Endothelial cell of umbilical vein (primary cell): ENCODE measurements at regions not wholly inside any gene's neighbourhood (a gene's known extent, or its start where the extent isn't known, plus 50 kb on each side); places are given as distances from the start of the nearest gene placed in this dataset.

Source experiments
- BruUV-seq: library from RNA; stranded (reverse); fragments of 400-500 nt; replicated peaks from 2 replicates; lab custom pipeline; 2021; lab: Mats Ljungman, UMichigan
- CTCF ChIA-PET: fragments of 300-600, 350-600 bp; sonication (Branson Sonifier 250); formaldehyde crosslinking; loops from one replicate; lab custom pipeline; 2021; ENCODE audit warnings: antibody characterized with exemption, inconsistent platforms; lab: Charles Lee
- POLR2A ChIA-PET: fragments of 300-600, 350-600 bp; sonication (Branson Sonifier 250); formaldehyde crosslinking; loops from one replicate; lab custom pipeline; 2021; ENCODE audit warnings: antibody characterized with exemption, inconsistent platforms; lab: Charles Lee
- DNase-seq: peaks from one replicate; pipeline ENCODE4 v3.0.0-alpha.2; 2011; ENCODE audit warnings: low read depth, low spot score
- FAIRE-seq: peaks from 2 replicates; lab custom pipeline; 2011; peaks lifted over from hg19 to GRCh38; lab: Jason Lieb, UNC
- H2AFZ ChIP-seq: 2 replicates; pipeline ENCODE4 v1.6.0; 2012; ENCODE audit warnings: low read depth, low read length, control low read depth, inconsistent platforms
- H3K27ac ChIP-seq: 2 replicates; pipeline ENCODE4 v1.5.1; 2011; ENCODE audit warnings: low read depth, mild to moderate bottlenecking, control low read depth, low read length, moderate library complexity; ENCODE audit not compliant: insufficient read depth
- H3K27me3 ChIP-seq, 2 experiments: 2 replicates each; pipeline versions ENCODE4 v1.6.0 to v1.6.1; 2011; ENCODE audit warnings: low read length in 2 of 2, mixed read lengths in 1 of 2; ENCODE audit not compliant: control insufficient read depth in 2 of 2, insufficient read depth in 2 of 2
- H3K36me3 ChIP-seq, 2 experiments: 2 replicates in 1 of 2; 3 replicates in 1 of 2; pipeline ENCODE4 v1.5.1; 2011; ENCODE audit warnings: low read length in 2 of 2, mild to moderate bottlenecking in 1 of 2, moderate library complexity in 1 of 2; ENCODE audit not compliant: control insufficient read depth in 2 of 2, insufficient read depth in 2 of 2; ENCODE audit errors: extremely low read depth in 1 of 2
- H3K4me1 ChIP-seq: 3 replicates; pipeline ENCODE4 v1.5.1; 2011; ENCODE audit warnings: mild to moderate bottlenecking, low read length; ENCODE audit not compliant: control insufficient read depth, insufficient read depth; ENCODE audit errors: extremely low read depth
- H3K4me2 ChIP-seq: 2 replicates; pipeline ENCODE4 v1.6.1; 2011; ENCODE audit warnings: low read length, control low read depth, mixed read lengths; ENCODE audit not compliant: insufficient read depth
- H3K4me3 ChIP-seq, 3 experiments: fragments of 200-600 bp in 1 of 3; sonication (generic), shearing (Covaris generic) in 1 of 3; replicated peaks in 1 of 3; 2 replicates each; pipeline ENCODE4 v1.5.1; 2011 to 2016; ENCODE audit warnings: control low read depth in 3 of 3, low read length in 3 of 3, mild to moderate bottlenecking in 2 of 3, inconsistent platforms in 1 of 3, low read depth in 1 of 3, moderate library complexity in 1 of 3; ENCODE audit not compliant: insufficient read depth in 1 of 3
- H3K79me2 ChIP-seq: 2 replicates; pipeline ENCODE4 v1.6.0; 2012; ENCODE audit warnings: low read length, inconsistent platforms; ENCODE audit not compliant: control insufficient read depth, insufficient read depth
- H3K9ac ChIP-seq: replicated peaks from 2 replicates; pipeline ENCODE3; 2011; ENCODE audit warnings: low read length, control low read depth; ENCODE audit not compliant: insufficient read depth; ENCODE audit errors: extremely low read depth
- H3K9me1 ChIP-seq: replicated peaks from 3 replicates; pipeline ENCODE4 v1.6.0; 2011; ENCODE audit warnings: mild to moderate bottlenecking, low read length; ENCODE audit not compliant: control insufficient read depth, insufficient read depth; ENCODE audit errors: extremely low read depth
- H3K9me3 ChIP-seq: replicated peaks from 2 replicates; pipeline ENCODE4 v1.5.1; 2012; ENCODE audit warnings: low read length, inconsistent platforms; ENCODE audit not compliant: control insufficient read depth, insufficient read depth
- H4K20me1 ChIP-seq: replicated peaks from 2 replicates; pipeline ENCODE3; 2011; ENCODE audit warnings: mild to moderate bottlenecking, low read length; ENCODE audit not compliant: control insufficient read depth, insufficient read depth; ENCODE audit errors: extremely low read depth
- CTCF ChIP-seq, 2 donors: IDR thresholded peaks; 1 replicate in 1 of 2; 2 replicates in 1 of 2; pipeline ENCODE4 v1.5.1; 2011; ENCODE audit warnings: low read length in 2 of 2, mild to moderate bottlenecking in 2 of 2, moderate library complexity in 2 of 2, control low read depth in 1 of 2, inconsistent platforms in 1 of 2, low read depth in 1 of 2; ENCODE audit not compliant: insufficient read depth in 1 of 2; ENCODE audit errors: extremely low read depth in 1 of 2
- EZH2 ChIP-seq: IDR thresholded peaks from 2 replicates; pipeline ENCODE4 v1.6.1; 2012; ENCODE audit warnings: borderline replicate concordance, low read depth, mild to moderate bottlenecking, moderate library complexity, low read length, inconsistent platforms; ENCODE audit not compliant: severe bottlenecking
- FOS ChIP-seq: IDR thresholded peaks from 2 replicates; pipeline ENCODE4 v1.6.1; 2011; ENCODE audit warnings: mild to moderate bottlenecking, low read length, moderate library complexity, borderline replicate concordance; ENCODE audit not compliant: insufficient read depth
- GATA2 ChIP-seq: IDR thresholded peaks from 2 replicates; pipeline ENCODE4 v1.7.0; 2011; ENCODE audit warnings: low read depth, mild to moderate bottlenecking, moderate library complexity, mixed read lengths, low read length; ENCODE audit not compliant: insufficient read length, insufficient read depth
- JUN ChIP-seq: IDR thresholded peaks from 2 replicates; pipeline ENCODE4 v1.6.1; 2011; ENCODE audit warnings: borderline replicate concordance, low read depth; ENCODE audit not compliant: insufficient read length, insufficient read depth
- MAX ChIP-seq: IDR thresholded peaks from 2 replicates; pipeline ENCODE4 v1.6.1; 2011; ENCODE audit not compliant: insufficient read depth, insufficient read length
- MYC ChIP-seq: IDR thresholded peaks from one replicate; pipeline ENCODE4 v1.6.1; 2011; ENCODE audit warnings: mild to moderate bottlenecking, low read depth, low read length
- POLR2A ChIP-seq: IDR thresholded peaks from 2 replicates; pipeline ENCODE4 v1.6.1; 2012; ENCODE audit warnings: low read depth, mild to moderate bottlenecking, control low read depth, low read length
- POLR2AphosphoS5 ChIP-seq: IDR thresholded peaks from 2 replicates; pipeline ENCODE4 v1.6.1; 2012; ENCODE audit warnings: low read depth, mild to moderate bottlenecking, control low read depth, low read length, moderate library complexity; ENCODE audit not compliant: insufficient read depth
- dilution Hi-C: fragments of 300-500 bp; cut with MboI; formaldehyde crosslinking; loops from one replicate; pipeline ENCODE4 v1.15.0; 2019; ENCODE audit warnings: low sequenced_read_pairs; ENCODE audit not compliant: extremely low pct_ligation_motif_present
- intact Hi-C: fragments of 100-400 bp; cut with micrococcal nuclease; formaldehyde crosslinking; loops from one replicate; pipeline ENCODE4 v1.10.0; 2022

- H3K27me3 ChIP-seq, result no peaks in the 10 kb centered on the region
- H3K9ac ChIP-seq, result no peak overlapping the region
- H3K27ac ChIP-seq, result no peak overlapping the region
- H3K9me1 ChIP-seq, result no peaks in the 10 kb centered on the region
- no peaks in the 10 kb centered on the region for H4K20me1 ChIP-seq
- CTCF ChIA-PET, result no interaction called here
- intact Hi-C loops (no loop called here), dilution Hi-C loops (no loop called here)
- FAIRE-seq (no peak), DNase-seq (no peak)
- H3K4me2 ChIP-seq, result no peak overlapping the region
- POLR2A ChIA-PET, result no interaction called here
- no peaks in the 10 kb centered on the region for H3K4me1 ChIP-seq
- no peak overlapping the region for H2AFZ ChIP-seq
- TF ChIP-seq JUN, result no peak
- TF ChIP-seq POLR2AphosphoS5, result no peak
- no peak for TF ChIP-seq FOS
- TF ChIP-seq GATA2, result no peak
- no peak for TF ChIP-seq EZH2
- no peaks in the 10 kb centered on the region for H3K9me3 ChIP-seq
- no peaks in the 10 kb centered on the region for H3K36me3 ChIP-seq
- no peaks in the 10 kb centered on the region for H3K79me2 ChIP-seq
- no peak overlapping the region for H3K4me3 ChIP-seq
- BruUV-seq, result no TSS peak
These were observed 77.6 kb downstream of the RIPK4 start for GRCh38 chr21:41689289-41689583.

GRCh38 chr21:41687633-41688032 lies 79.2 kb downstream of the RIPK4 start:
- no peaks in the 10 kb centered on the region for H3K36me3 ChIP-seq
- no peaks in the 10 kb centered on the region for H3K79me2 ChIP-seq
- BruUV-seq, result no TSS peak
- DNase-seq, result no peak
- no peak overlapping the region for H3K4me2 ChIP-seq
- TF ChIP-seq CTCF (IDR thresholded peaks at IDR 0.05; ENCODE audit: extremely low read depth in 1 of 2, insufficient read depth in 1 of 2, low read depth in 1 of 2, low read length in 2 of 2) (no peak), GATA2 (no peak), JUN (no peak), FOS (no peak), POLR2AphosphoS5 (no peak), MYC (no peak), EZH2 (no peak), MAX (no peak), POLR2A (no peak)
- H3K27me3 ChIP-seq, result no peaks in the 10 kb centered on the region
- H3K4me1 ChIP-seq, result no peaks in the 10 kb centered on the region
- H4K20me1 ChIP-seq, result no peaks in the 10 kb centered on the region
- intact Hi-C loops (no loop called here), dilution Hi-C loops (no loop called here)
- no peak overlapping the region for H3K4me3 ChIP-seq
- no peak overlapping the region for H3K9ac ChIP-seq
- H3K9me1 ChIP-seq, result no peaks in the 10 kb centered on the region
- CTCF ChIA-PET, result no interaction called here
- no peak overlapping the region for H2AFZ ChIP-seq
- H3K9me3 ChIP-seq, result no peaks in the 10 kb centered on the region
- no peak overlapping the region for H3K27ac ChIP-seq
- POLR2A ChIA-PET, result no interaction called here
- FAIRE-seq, result no peak
